HG03159 (cell line): ENCODE measurements at regions not wholly inside any gene's neighbourhood (a gene's known extent, or its start where the extent isn't known, plus 50 kb on each side); places are given as distances from the start of the nearest gene placed in this dataset.

Experiments used
- ATAC-seq: cut with Tn5 transposase; IDR thresholded peaks from one replicate; pipeline ENCODE4 v1.9.1; 2021; ENCODE audit warnings: mild to moderate bottlenecking, moderate library complexity; ENCODE audit not compliant: unreplicated experiment

- no peak for ATAC-seq
Observed at GRCh38 chr9:1414711-1415131, 364.6 kb downstream of the DMRT2 start.

GRCh38 chr9:1415146-1415545 is 365.0 kb downstream of the DMRT2 start:
- ATAC-seq: no peak

GRCh38 chr9:1416261-1416660 is 366.1 kb downstream of the DMRT2 start:
- no peak for ATAC-seq

- ATAC-seq: no peak
Observed at GRCh38 chr9:1421436-1421835, 371.3 kb downstream of the DMRT2 start.

- ATAC-seq: no peak
Observed at GRCh38 chr9:1427875-1428274, 377.7 kb downstream of the DMRT2 start.

GRCh38 chr9:1429297-1429696 is 379.1 kb downstream of the DMRT2 start:
- ATAC-seq: no peak

- no peak for ATAC-seq
Observed at GRCh38 chr9:1431461-1431860, 381.3 kb downstream of the DMRT2 start.

- ATAC-seq: no peak
Observed at GRCh38 chr9:1434052-1434767, 384.1 kb downstream of the DMRT2 start.

- ATAC-seq: no peak
Observed at GRCh38 chr9:1434811-1435210, 384.7 kb downstream of the DMRT2 start.

- ATAC-seq: no peak
Observed at GRCh38 chr9:1440256-1440655, 390.1 kb downstream of the DMRT2 start.

- ATAC-seq: no peak
Observed at GRCh38 chr9:1442105-1442504, 391.9 kb downstream of the DMRT2 start.

GRCh38 chr9:1443450-1443849 is 393.3 kb downstream of the DMRT2 start:
- no peak for ATAC-seq

GRCh38 chr9:1446671-1447070 is 396.5 kb downstream of the DMRT2 start:
- no peak for ATAC-seq

- ATAC-seq: no peak
Observed at GRCh38 chr9:1453636-1454035, 403.5 kb downstream of the DMRT2 start.

GRCh38 chr9:1454211-1454610 is 404.1 kb downstream of the DMRT2 start:
- no peak for ATAC-seq

- no peak for ATAC-seq
Observed at GRCh38 chr9:1454616-1455347, 404.6 kb downstream of the DMRT2 start.

GRCh38 chr9:1455766-1456165 is 405.6 kb downstream of the DMRT2 start:
- no peak for ATAC-seq

- ATAC-seq: no peak
Observed at GRCh38 chr9:1456301-1457024, 406.3 kb downstream of the DMRT2 start.

GRCh38 chr9:1457460-1457859 is 407.3 kb downstream of the DMRT2 start:
- ATAC-seq: no peak

- ATAC-seq: no peak
Observed at GRCh38 chr9:1458503-1458902, 408.3 kb downstream of the DMRT2 start.

- peak; percentile 80 for ATAC-seq
Observed at GRCh38 chr9:1460143-1460769, 410.1 kb downstream of the DMRT2 start.
